Left ventricle myocardium superior (tissue), 1 donor: ENCODE measurements at regions not wholly inside any gene's neighbourhood (a gene's known extent, or its start where the extent isn't known, plus 50 kb on each side); places are given as distances from the start of the nearest gene placed in this dataset.
A peak's percentile ranks its signal among the peaks of the same experiment; 100 is the strongest.
"Not testable (repeated sequence)": the region's sequence is repeated elsewhere in the genome, so short reads cannot be mapped to it uniquely, and the experiment has no call there.

Experiments
- ATAC-seq: fragments of 200-7000 bp; cut with Tn5 transposase; one replicate; pipeline ENCODE4 v1.9.1; 2020; ENCODE audit warnings: mild to moderate bottlenecking, moderate library complexity
- DNase-seq: peaks from one replicate; pipeline ENCODE4 v3.0.0-alpha.2; 2020
- intact Hi-C: fragments of 100-400 bp; cut with micrococcal nuclease; formaldehyde crosslinking; loops from one replicate; pipeline ENCODE4 v1.11.0; 2022
- donor health status: DM: no; HTN: yes; CAD: no; lungs with severe emphysema.

- no peak for ATAC-seq
- intact Hi-C loops: no loop called here
Measured at GRCh38 chr21:28078126-28078525, 914.6 kb downstream of the LTN1 start.

DNA sequence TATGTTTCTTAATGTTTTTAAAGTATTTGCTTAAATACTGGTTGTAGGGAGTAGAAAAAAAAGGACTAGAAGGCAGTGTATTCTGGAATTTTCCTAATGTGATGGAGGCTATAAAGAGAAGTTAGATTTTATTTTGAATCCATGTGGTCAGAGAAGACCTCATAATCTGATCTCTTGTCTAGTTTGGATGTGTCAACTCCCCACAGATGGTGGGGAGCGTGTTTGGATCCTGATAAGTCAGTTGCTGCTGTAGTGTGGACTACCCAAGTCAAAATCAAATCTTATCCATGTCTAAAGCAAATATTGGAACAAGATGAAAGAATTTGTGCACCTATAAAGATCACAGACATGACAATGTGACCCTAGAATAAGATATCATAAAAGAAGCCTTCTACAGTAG, 918.0 kb downstream of the LTN1 start:
- ATAC-seq (no peak), DNase-seq (no peak)
- intact Hi-C loops: no loop called here

More at GRCh38 chr21:28078126-28078525, 914.6 kb downstream of the LTN1 start:
- DNase-seq: no peak

GRCh38 chr21:28072601-28073000, 920.1 kb downstream of the LTN1 start:
- intact Hi-C loops: no loop called here
- ATAC-seq (no peak), DNase-seq (no peak)

DNA sequence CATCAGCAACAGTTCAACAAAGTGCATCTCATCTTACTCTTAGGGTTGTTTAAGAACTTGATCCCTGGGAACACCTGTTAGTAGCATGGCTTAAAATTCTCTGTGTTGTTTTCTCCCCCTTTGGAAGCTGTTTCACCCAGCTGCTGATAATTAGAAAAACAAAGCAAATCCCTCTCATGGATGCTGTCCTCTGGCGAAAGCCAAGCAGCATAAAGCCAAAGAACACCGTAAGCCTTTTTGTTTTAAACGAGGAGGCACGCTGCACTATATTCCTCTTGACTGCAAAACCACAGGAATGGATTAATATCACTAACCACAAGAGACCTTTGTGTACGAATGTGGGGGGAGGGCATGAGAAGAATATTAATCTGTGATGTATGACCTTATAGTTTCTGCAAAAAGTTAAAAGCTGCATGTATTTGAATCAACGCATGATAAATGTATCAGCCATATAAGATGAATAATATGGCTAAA, 923.2 kb downstream of the LTN1 start:
- intact Hi-C loops: no loop called here
- ATAC-seq (peak; percentile 13), DNase-seq (no peak)

DNA sequence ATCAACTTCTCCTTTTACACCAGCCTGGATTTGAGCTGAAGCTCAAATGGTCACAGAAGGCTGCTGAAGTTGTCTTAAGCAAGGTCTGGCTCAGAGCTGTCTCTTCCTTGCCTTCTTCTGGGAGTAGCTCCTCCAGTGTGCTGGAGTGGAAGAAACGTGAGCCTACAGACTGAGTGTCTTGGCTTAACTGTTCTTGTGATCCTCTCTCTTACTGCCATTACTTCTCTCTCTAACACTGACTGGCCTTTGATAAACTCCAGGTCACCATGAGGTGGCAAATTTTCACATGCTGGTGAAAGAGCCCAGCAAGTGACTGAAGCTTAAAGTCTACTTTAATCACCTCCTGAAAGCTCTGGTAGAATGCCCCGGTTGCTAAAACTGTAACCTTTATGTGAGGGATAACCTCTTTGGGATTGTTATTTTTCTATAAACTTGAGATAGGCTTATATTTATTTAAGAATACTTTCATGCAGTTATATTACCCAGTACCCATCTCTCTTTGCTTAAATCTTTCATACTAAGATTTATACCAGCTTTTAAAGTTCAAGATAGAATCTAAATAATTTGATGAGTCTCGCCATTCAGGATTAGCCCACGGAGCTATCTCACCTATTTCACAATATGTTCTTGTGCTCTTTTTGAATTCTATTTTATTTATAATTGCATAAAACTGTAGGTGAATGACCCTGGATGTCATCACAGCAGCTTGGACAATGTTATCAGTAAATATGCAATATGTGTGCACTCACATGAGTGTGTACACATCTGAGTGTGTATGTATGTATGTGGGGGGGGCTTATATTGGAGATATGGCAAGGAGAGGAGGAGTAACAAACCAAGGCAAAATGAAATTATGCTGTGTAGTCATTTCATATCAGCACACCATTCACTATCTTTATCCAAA, 924.0 kb downstream of the LTN1 start:
- intact Hi-C loops: no loop called here
- DNase-seq: no peak
- peak; percentile 74 for ATAC-seq

- ATAC-seq: peak; percentile 18
- no peak for DNase-seq
- intact Hi-C loops: no loop called here
Measured at GRCh38 chr21:28066596-28067387, 925.9 kb downstream of the LTN1 start.

- intact Hi-C loops: no loop called here
- no peak for ATAC-seq
- no peak for DNase-seq
Measured at GRCh38 chr21:28066076-28066475, 926.6 kb downstream of the LTN1 start.

DNA sequence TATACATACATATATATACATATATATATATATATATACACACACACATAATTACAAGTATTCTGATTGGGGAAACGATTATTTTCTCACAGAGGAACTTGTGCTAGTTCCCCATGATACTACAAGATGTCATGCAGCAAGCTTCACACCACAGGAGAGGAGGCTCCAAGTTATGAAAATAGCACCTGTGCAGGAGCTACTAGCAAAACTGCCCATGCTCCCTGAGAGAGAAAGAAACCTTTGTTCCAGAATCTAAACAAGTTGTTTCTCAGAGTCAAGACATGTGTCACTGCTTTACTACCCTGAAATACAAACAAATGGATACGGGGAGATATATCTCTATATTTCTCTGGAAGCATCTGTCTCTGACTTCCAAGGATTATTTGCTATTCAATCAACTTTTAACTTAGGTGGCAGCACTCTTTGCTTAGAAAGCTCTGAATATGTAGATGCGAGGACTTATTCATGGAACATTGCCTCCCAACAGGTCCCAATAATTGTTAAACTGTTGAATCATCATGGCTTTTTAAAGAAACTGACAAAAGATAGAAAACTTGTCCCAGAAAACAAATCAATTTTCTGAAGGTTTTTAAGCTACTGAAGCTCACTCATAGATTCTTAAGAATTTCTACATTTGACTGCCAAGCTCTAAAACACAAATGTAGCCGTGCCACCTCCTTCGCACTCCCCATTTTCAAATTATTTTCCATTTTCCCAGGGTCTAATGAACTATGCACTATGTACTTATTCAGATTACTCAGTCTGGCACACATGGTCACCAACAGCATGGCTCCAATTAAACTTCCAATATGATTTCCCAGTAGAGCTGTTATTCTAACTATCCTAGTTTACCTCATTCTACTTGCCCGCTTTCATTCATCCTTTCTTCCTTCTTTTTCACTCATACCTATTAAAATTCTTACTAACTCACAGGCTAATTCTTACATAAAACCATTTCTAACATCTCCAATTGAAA, 929.1 kb downstream of the LTN1 start:
- intact Hi-C loops: no loop called here
- ATAC-seq: no peak

GRCh38 chr21:28052956-28053355, 939.7 kb downstream of the LTN1 start:
- DNase-seq, ATAC-seq: not testable (repeated sequence)
- intact Hi-C loops: loop anchor here (10.0 kb wide), 1 partner anchor 282 kb away; no protein-coding TSS in a partner anchor

More for the DNA sequence above, 929.1 kb downstream of the LTN1 start:
- DNase-seq: no peak

GRCh38 chr21:28051649-28052048, 941.0 kb downstream of the LTN1 start:
- intact Hi-C loops: loop anchor here (10.0 kb wide), 1 partner anchor 283 kb away; no protein-coding TSS in a partner anchor
- not testable (repeated sequence) for DNase-seq
- peak; percentile 72 for ATAC-seq

DNA sequence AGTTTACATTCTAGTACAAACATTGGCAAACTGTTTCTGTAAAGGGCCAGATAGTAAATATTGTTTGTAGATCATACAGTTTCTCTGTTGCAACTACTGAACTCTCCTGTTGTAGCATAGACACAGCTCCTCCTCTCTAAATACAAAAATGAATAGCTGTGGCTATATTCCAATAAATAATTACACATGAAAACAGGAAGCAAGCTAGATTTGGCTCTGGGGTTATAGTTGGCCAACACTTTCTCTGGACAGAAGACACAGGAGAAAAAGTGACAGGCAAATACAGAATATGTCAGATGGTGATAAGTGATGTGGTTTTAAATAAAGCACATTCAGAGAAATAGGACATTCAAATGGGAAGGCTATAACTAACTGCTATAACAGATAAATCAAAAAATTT, 957.0 kb downstream of the LTN1 start:
- peak; percentile 60 for ATAC-seq
- intact Hi-C loops, DNase-seq: not testable (repeated sequence)

DNA sequence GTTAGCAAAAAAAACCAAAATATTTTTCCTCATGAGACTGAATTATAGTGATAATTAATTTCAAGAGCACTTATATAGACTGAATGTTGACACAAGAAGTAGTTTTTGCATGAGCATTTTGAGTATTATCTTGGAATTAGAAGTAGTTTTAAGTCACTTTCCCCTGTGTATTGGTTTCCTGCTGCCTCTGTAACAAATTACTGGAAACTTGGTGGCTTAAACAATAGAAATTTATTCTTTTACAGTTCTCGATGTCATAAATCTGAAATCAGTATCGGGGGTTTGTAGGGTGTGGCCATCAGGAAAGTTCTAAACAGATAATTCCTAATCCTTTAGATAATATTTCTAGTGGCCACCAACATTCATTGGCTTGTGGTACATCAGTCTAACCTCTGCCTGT, 957.8 kb downstream of the LTN1 start:
- ATAC-seq, intact Hi-C loops, DNase-seq: not testable (repeated sequence)

- intact Hi-C loops, DNase-seq: not testable (repeated sequence)
- ATAC-seq: peak; percentile 90
Measured at GRCh38 chr21:28034334-28034733, 958.3 kb downstream of the LTN1 start.

DNA sequence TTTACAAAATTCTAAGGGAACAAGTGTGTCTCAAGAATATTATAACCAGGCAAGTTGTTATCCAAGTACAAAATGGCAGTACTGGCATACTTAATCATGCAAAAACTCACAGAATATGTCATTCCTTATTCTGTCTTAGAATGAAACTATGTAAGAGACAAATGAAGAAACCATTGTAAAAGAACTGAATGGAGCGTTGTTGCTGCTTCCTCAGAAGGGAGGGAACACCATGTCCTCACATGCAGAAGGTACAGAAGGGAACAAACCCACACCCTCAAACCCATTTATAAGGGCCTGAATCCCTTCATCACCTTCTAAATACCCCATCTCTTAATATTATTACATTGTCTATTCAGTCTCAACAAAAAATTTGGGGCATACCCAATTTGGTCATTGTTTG, 960.0 kb downstream of the LTN1 start:
- ATAC-seq, intact Hi-C loops, DNase-seq: not testable (repeated sequence)

- ATAC-seq, DNase-seq, intact Hi-C loops: not testable (repeated sequence)
Measured at GRCh38 chr21:28031066-28031465, 961.6 kb downstream of the LTN1 start.

GRCh38 chr21:28025111-28025510, 967.6 kb downstream of the LTN1 start:
- ATAC-seq (no peak), DNase-seq (no peak)
- intact Hi-C loops: no loop called here

- ATAC-seq (no peak), DNase-seq (no peak)
- intact Hi-C loops: no loop called here
Measured at GRCh38 chr21:28018741-28019669, 973.7 kb downstream of the LTN1 start.

- intact Hi-C loops: no loop called here
- DNase-seq (no peak), ATAC-seq (no peak)
Measured at GRCh38 chr21:28018213-28018612, 974.5 kb downstream of the LTN1 start.
